ENCODE measurements at regions not wholly inside any gene's neighbourhood (a gene's known extent, or its start where the extent isn't known, plus 50 kb on each side); places are given as distances from the start of the nearest gene placed in this dataset.

GRCh38 chr7:54292171-54292925 lies 249.8 kb upstream of the VSTM2A start:
- FAIRE-seq, result no peak
- Histone ChIP-seq H3K9me1 (ENCODE audit: control insufficient read depth, insufficient read depth, low read length) (no peaks in the 10 kb centered on the region), H3K27me3 (ENCODE audit: control insufficient read depth in 2 of 2, insufficient read depth in 2 of 2, low read length in 2 of 2) (no peaks in the 10 kb centered on the region), H3K4me2 (ENCODE audit: insufficient read depth, low read length) (no peak overlapping the region), H3K9ac (ENCODE audit: insufficient read depth in 1 of 2, low read depth in 2 of 2, low read length in 2 of 2) (no peak overlapping the region), H3K9me3 (replicated peaks; ENCODE audit: control insufficient read depth, insufficient read depth, low read depth, low read length) (no peaks in the 10 kb centered on the region), H3K4me3 (no peak overlapping the region), H3K79me2 (ENCODE audit: control insufficient read depth, insufficient read depth, low read length) (no peaks in the 10 kb centered on the region), H3K27ac (ENCODE audit: extremely low read depth, low read depth, low read length) (no peak overlapping the region), H3K36me3 (ENCODE audit: control insufficient read depth, insufficient read depth, low read length) (no peaks in the 10 kb centered on the region), H2AFZ (ENCODE audit: low read depth, low read length) (no peak overlapping the region), H4K20me1 (replicated peaks; ENCODE audit: control insufficient read depth, insufficient read depth, low read length) (no peaks in the 10 kb centered on the region), H3K4me1 (replicated peaks in 1 of 2; ENCODE audit: control insufficient read depth in 2 of 2, insufficient read depth in 2 of 2, low read length in 2 of 2) (no peaks in the 10 kb centered on the region)
- no peak for ATAC-seq
- ChIA-PET POLR2A (no interaction called here), CTCF (ENCODE audit: low intra/inter-chr PET ratio) (no interaction called here)
- WGBS (ENCODE audit: insufficient coverage, low coverage, missing lambda C conversion rate), result 1% methylated on average over 8 of the region's 8 CpGs
- intact Hi-C loops (cut with micrococcal nuclease) (no loop called here), in situ Hi-C loops (cut with MboI) (no loop called here)
- TF ChIP-seq POLR2AphosphoS2 (IDR thresholded peaks at IDR 0.05; ENCODE audit: low read length) (no peak), YBX1 (IDR thresholded peaks at IDR 0.05) (no peak), WHSC1 (IDR thresholded peaks at IDR 0.05; ENCODE audit: low read length) (no peak)
- no peak for DNase-seq (ENCODE audit: extremely low read depth in 1 of 4, low spot score in 3 of 4)
- BruUV-seq (replicated peaks), result no TSS peak

GRCh38 chr7:54299426-54299825 lies 242.7 kb upstream of the VSTM2A start:
- Histone ChIP-seq H3K4me3 (no peak overlapping the region), H3K4me2 (ENCODE audit: insufficient read depth, low read length) (no peak overlapping the region), H3K4me1 (replicated peaks in 1 of 2; ENCODE audit: control insufficient read depth in 2 of 2, insufficient read depth in 2 of 2, low read length in 2 of 2) (no peaks in the 10 kb centered on the region), H3K9ac (ENCODE audit: insufficient read depth in 1 of 2, low read depth in 2 of 2, low read length in 2 of 2) (no peak overlapping the region), H3K79me2 (ENCODE audit: control insufficient read depth, insufficient read depth, low read length) (no peaks in the 10 kb centered on the region), H3K9me1 (ENCODE audit: control insufficient read depth, insufficient read depth, low read length) (no peaks in the 10 kb centered on the region), H4K20me1 (replicated peaks; ENCODE audit: control insufficient read depth, insufficient read depth, low read length) (no peaks in the 10 kb centered on the region), H3K36me3 (ENCODE audit: control insufficient read depth, insufficient read depth, low read length) (no peaks in the 10 kb centered on the region), H3K9me3 (replicated peaks; ENCODE audit: control insufficient read depth, insufficient read depth, low read depth, low read length) (no peaks in the 10 kb centered on the region), H3K27me3 (ENCODE audit: control insufficient read depth in 2 of 2, insufficient read depth in 2 of 2, low read length in 2 of 2) (no peaks in the 10 kb centered on the region), H2AFZ (ENCODE audit: low read depth, low read length) (no peak overlapping the region), H3K27ac (ENCODE audit: extremely low read depth, low read depth, low read length) (no peak overlapping the region)
- intact Hi-C loops (cut with micrococcal nuclease), result no loop called here
- 1% methylated on average over 4 of the region's 4 CpGs for WGBS (ENCODE audit: insufficient coverage, low coverage, missing lambda C conversion rate)
- ChIA-PET POLR2A (no interaction called here), CTCF (ENCODE audit: low intra/inter-chr PET ratio) (no interaction called here)
- no peak for FAIRE-seq
- no TSS peak for BruUV-seq (replicated peaks)
- no peak for ATAC-seq
- TF ChIP-seq ZNF347 (CRISPR knock-in tag; IDR thresholded peaks at IDR 0.05; ENCODE audit: low read depth) (no peak), SAP30 (IDR thresholded peaks at IDR 0.05; ENCODE audit: borderline replicate concordance, insufficient read depth, low read depth, low read length, poor library complexity, severe bottlenecking) (no peak), ETS1 (conservative IDR thresholded peaks at IDR 0.05; ENCODE audit: control insufficient read depth, low read depth, low read length) (no peak), E2F4 (CRISPR knock-in tag; IDR thresholded peaks at IDR 0.05; ENCODE audit: low read depth) (no peak), FOXK1 (CRISPR knock-in tag; IDR thresholded peaks at IDR 0.05; ENCODE audit: borderline replicate concordance) (no peak), MBD2 (IDR thresholded peaks at IDR 0.05; ENCODE audit: borderline replicate concordance, low read depth) (no peak), E2F5 (CRISPR knock-in tag; IDR thresholded peaks at IDR 0.05) (no peak)
- in situ Hi-C loops (cut with MboI), result no loop called here
- DNase-seq (ENCODE audit: extremely low read depth in 1 of 4, low spot score in 3 of 4), result no peak
